ENCODE measurements at regions not wholly inside any gene's neighbourhood (a gene's known extent, or its start where the extent isn't known, plus 50 kb on each side); places are given as distances from the start of the nearest gene placed in this dataset.

DNA sequence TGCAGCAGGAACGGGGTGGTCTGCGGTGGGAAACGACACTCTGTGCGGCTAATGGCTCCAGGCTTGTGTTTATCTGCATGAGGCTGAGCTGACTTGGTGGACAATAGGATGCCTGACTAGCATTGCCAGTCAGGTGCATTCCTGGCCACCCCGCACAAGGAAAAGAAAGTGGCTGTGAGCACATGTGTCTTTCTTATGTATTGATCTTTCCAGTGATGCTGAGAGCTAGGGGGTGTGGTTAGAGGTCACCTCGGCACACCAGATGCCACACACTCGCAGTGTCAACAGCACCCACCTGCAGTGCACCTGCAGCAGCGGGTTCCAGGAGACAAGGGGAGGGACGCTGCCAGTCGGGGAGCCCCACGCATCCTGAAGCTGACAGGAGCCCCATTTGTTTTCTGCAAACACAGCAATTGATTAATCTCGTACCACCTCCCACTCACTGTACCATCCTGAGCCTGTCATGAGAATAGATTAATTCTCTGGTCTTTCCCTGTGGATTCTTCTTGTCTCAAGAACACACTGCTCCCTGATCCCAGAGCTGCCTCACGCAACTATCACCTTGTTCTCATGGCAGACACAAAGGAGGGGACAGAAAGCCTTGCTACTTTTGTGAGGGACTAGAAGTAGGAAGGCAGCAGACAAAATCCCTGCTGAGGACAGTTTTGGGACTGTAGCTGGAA lies 251.7 kb upstream of the WWC1 start:
- TF ChIP-seq EZH2 (IDR thresholded peaks at IDR 0.05; ENCODE audit: insufficient read depth, poor library complexity, severe bottlenecking) (no peak), EZH2phosphoT487 (IDR thresholded peaks at IDR 0.05; ENCODE audit: insufficient read depth, low read depth) (no peak)
